Neural progenitor cell (in vitro differentiated cells): ENCODE measurements at regions not wholly inside any gene's neighbourhood (a gene's known extent, or its start where the extent isn't known, plus 50 kb on each side); places are given as distances from the start of the nearest gene placed in this dataset.

ENCODE experiments used
- DNase-seq: peaks from one replicate; pipeline ENCODE4 v3.0.0-alpha.2; 2016; ENCODE audit warnings: low spot score
- H2AFZ ChIP-seq: fragments of 200-600 bp; sonication (generic); replicated peaks from 2 replicates; pipeline ENCODE4 v1.6.1; 2016; ENCODE audit warnings: antibody characterized with exemption
- H3F3A ChIP-seq: fragments of 200-600 bp; sonication (generic); 2 replicates; pipeline ENCODE4 v1.6.1; 2016; ENCODE audit warnings: antibody characterized with exemption, low read depth
- H3K27ac ChIP-seq: fragments of 200-600 bp; sonication (generic); 2 replicates; pipeline ENCODE4 v1.5.1; 2016; ENCODE audit warnings: mild to moderate bottlenecking
- H3K27me3 ChIP-seq: fragments of 200-600 bp; sonication (generic); 2 replicates; pipeline ENCODE4 v1.6.1; 2016; ENCODE audit warnings: mild to moderate bottlenecking, moderate library complexity
- H3K36me3 ChIP-seq: fragments of 200-600 bp; sonication (generic); 2 replicates; pipeline ENCODE4 v1.5.1; 2016
- H3K4me1 ChIP-seq: fragments of 200-600 bp; sonication (generic); 2 replicates; pipeline ENCODE4 v1.6.1; 2016; ENCODE audit warnings: mixed run types
- H3K4me2 ChIP-seq: fragments of 200-600 bp; sonication (generic); 2 replicates; pipeline ENCODE4 v1.6.1; 2016
- H3K4me3 ChIP-seq: fragments of 200-600 bp; sonication (generic); 2 replicates; pipeline ENCODE4 v1.5.1; 2016
- H3K79me2 ChIP-seq: fragments of 200-600 bp; sonication (generic); 2 replicates; pipeline ENCODE4 v1.6.1; 2016; ENCODE audit warnings: low read depth
- H3K9ac ChIP-seq: fragments of 200-600 bp; sonication (generic); 2 replicates; pipeline ENCODE4 v1.6.1; 2016
- H3K9me3 ChIP-seq: fragments of 200-600 bp; sonication (generic); 2 replicates; pipeline ENCODE4 v1.5.1; 2016; ENCODE audit warnings: low read depth
- H4K20me1 ChIP-seq: fragments of 200-600 bp; sonication (generic); 2 replicates; pipeline ENCODE4 v1.6.1; 2016; ENCODE audit warnings: low read depth
- H3K27ac Mint-ChIP-seq: 3 replicates; pipeline ENCODE4 v1.8.0; 2021; ENCODE audit warnings: mixed read lengths
- H3K27me3 Mint-ChIP-seq: 2 replicates; pipeline ENCODE4 v1.8.0; 2022; ENCODE audit warnings: low read depth, mild to moderate bottlenecking, inconsistent platforms, moderate library complexity, mixed read lengths; ENCODE audit not compliant: insufficient read depth
- H3K36me3 Mint-ChIP-seq: 3 replicates; pipeline ENCODE4 v1.8.0; 2021; ENCODE audit warnings: mixed read lengths
- H3K4me1 Mint-ChIP-seq: 3 replicates; pipeline ENCODE4 v1.8.0; 2021; ENCODE audit warnings: mixed read lengths
- H3K4me3 Mint-ChIP-seq: 3 replicates; pipeline ENCODE4 v1.8.0; 2021; ENCODE audit warnings: mild to moderate bottlenecking, moderate library complexity, mixed read lengths
- H3K9me3 Mint-ChIP-seq: 3 replicates; pipeline ENCODE4 v1.8.0; 2020; ENCODE audit warnings: mixed read lengths
- EZH2 ChIP-seq: fragments of 200-600 bp; sonication (generic); IDR thresholded peaks from 2 replicates; pipeline ENCODE4 v1.6.1; 2017; ENCODE audit warnings: antibody characterized with exemption, mild to moderate bottlenecking, moderate library complexity
- EZH2phosphoT487 ChIP-seq: fragments of 200-600 bp; sonication (generic); IDR thresholded peaks from 2 replicates; pipeline ENCODE4 v1.6.1; 2017; ENCODE audit warnings: antibody characterized with exemption
- TF ChIP-seq, protein P1 (sequence below): fragments of 200-600 bp; sonication (generic); IDR thresholded peaks from 2 replicates; pipeline ENCODE4 v1.5.1; 2017; ENCODE audit warnings: antibody characterized with exemption, mild to moderate bottlenecking

DNA sequence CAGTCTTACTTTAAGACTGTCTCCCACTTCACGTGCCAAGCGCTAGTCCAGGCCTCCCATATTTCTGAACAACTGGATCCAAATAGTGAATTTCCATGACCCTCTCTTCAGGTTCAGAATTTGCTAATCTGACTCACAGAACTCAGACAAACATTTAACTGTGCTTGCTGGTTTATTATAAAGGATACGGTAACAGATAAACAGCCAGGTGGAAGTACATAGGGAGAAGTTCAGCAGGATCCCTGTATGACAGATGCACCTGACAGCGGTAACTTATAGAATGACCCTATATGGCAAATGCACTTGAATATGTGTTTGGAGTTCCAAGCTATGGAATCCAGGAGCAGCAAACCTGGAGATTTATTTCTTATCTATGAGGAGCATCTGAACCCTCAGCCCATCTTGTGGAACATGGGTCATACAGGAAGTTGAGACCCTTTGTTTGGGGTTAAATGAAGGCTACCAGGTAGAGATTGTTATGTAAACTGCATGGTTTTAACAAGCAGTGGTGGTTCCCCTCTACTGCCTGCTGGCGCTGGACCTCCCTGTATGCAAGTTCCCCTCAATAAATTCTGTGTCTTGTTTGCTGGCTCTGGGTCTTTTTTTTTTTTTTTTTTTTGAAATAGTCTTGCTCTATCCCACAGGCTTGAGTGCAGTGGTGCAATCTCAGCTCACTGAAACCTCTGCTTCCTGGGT, 622.6 kb downstream of the KCNJ2 start:
- Mint-ChIP-seq H3K27me3 (peaks cover 2% of the 10 kb centered on the region), H3K27ac (no peak overlapping the region), H3K4me1 (no peaks in the 10 kb centered on the region), H3K36me3 (no peaks in the 10 kb centered on the region), H3K9me3 (no peaks in the 10 kb centered on the region), H3K4me3 (no peak overlapping the region)
- no peak for DNase-seq
- Histone ChIP-seq H3K9me3 (peaks cover 4% of the 10 kb centered on the region), H3K79me2 (no peaks in the 10 kb centered on the region), H3F3A (no peaks in the 10 kb centered on the region), H3K4me3 (no peak overlapping the region), H3K4me2 (no peak overlapping the region), H3K9ac (no peak overlapping the region), H3K4me1 (no peaks in the 10 kb centered on the region), H3K27ac (no peak overlapping the region), H3K27me3 (no peaks in the 10 kb centered on the region), H4K20me1 (no peaks in the 10 kb centered on the region), H3K36me3 (no peaks in the 10 kb centered on the region), H2AFZ (no peak overlapping the region)
- TF ChIP-seq, protein P1, sequence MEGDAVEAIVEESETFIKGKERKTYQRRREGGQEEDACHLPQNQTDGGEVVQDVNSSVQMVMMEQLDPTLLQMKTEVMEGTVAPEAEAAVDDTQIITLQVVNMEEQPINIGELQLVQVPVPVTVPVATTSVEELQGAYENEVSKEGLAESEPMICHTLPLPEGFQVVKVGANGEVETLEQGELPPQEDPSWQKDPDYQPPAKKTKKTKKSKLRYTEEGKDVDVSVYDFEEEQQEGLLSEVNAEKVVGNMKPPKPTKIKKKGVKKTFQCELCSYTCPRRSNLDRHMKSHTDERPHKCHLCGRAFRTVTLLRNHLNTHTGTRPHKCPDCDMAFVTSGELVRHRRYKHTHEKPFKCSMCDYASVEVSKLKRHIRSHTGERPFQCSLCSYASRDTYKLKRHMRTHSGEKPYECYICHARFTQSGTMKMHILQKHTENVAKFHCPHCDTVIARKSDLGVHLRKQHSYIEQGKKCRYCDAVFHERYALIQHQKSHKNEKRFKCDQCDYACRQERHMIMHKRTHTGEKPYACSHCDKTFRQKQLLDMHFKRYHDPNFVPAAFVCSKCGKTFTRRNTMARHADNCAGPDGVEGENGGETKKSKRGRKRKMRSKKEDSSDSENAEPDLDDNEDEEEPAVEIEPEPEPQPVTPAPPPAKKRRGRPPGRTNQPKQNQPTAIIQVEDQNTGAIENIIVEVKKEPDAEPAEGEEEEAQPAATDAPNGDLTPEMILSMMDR = no peak
- TF ChIP-seq EZH2 (no peak), EZH2phosphoT487 (no peak)

DNA sequence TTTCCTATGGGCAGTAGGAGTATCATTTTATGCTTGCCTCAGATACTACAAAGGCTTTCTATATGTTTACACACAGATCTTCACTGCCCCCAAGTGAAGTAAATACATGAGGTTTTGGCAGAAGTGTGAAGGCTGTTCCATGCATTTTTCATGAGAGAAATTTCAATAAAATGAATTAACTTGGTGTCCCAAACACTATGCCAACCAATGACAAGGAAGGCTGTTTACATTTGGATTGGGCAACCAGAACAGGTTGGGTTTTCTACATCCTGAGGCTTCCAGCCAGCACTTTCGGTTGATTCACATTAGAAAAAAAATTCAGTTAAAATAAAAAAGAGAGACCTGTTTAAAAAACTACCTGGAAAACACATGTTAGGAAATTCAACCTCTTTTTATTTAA, 625.4 kb downstream of the KCNJ2 start:
- Mint-ChIP-seq H3K27me3 (peaks cover 2% of the 10 kb centered on the region), H3K27ac (no peak overlapping the region), H3K9me3 (peaks cover 2% of the 10 kb centered on the region), H3K4me1 (no peaks in the 10 kb centered on the region), H3K36me3 (no peaks in the 10 kb centered on the region), H3K4me3 (no peak overlapping the region)
- H3F3A ChIP-seq = no peaks in the 10 kb centered on the region
- no peak overlapping the region for H3K4me3 ChIP-seq
- no peak overlapping the region for H3K4me2 ChIP-seq
- no peaks in the 10 kb centered on the region for H3K79me2 ChIP-seq
- no peaks in the 10 kb centered on the region for H3K4me1 ChIP-seq
- H3K9ac ChIP-seq = no peak overlapping the region
- no peaks in the 10 kb centered on the region for H3K27me3 ChIP-seq
- H2AFZ ChIP-seq = no peak overlapping the region
- DNase-seq = no peak
- H3K27ac ChIP-seq = no peak overlapping the region
- TF ChIP-seq EZH2phosphoT487 (no peak), EZH2 (no peak)
- TF ChIP-seq, protein P1 = no peak
- H3K36me3 ChIP-seq = no peaks in the 10 kb centered on the region
- peaks cover 3% of the 10 kb centered on the region for H3K9me3 ChIP-seq
- H4K20me1 ChIP-seq = no peaks in the 10 kb centered on the region

DNA sequence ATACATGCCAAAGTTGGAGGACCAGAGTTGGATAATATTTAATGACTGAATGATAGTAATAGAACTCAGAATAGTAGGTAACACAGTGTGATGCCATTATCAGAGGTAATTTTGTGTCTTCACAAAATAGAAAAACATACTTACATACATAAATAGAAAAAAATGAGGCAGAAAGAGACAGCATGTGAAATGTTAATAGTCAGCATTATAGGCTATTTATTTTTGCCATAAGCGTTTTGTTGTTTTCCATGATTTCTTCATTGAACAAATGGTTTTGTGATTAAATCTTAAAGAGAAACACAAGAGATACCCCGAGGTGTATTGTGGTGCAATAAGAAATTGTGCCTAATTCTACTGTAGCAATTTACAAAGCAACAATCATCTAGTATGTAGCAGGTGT, 626.3 kb downstream of the KCNJ2 start:
- H3K4me3 ChIP-seq = no peak overlapping the region
- peaks cover 2% of the 10 kb centered on the region for H3K27me3 Mint-ChIP-seq
- H3K36me3 Mint-ChIP-seq = no peaks in the 10 kb centered on the region
- no peak overlapping the region for H3K9ac ChIP-seq
- H3K9me3 Mint-ChIP-seq = peaks cover 2% of the 10 kb centered on the region
- TF ChIP-seq EZH2 = no peak
- TF ChIP-seq EZH2phosphoT487 = no peak
- TF ChIP-seq, protein P1 = no peak
- H3K9me3 ChIP-seq = no peaks in the 10 kb centered on the region
- H3K4me1 ChIP-seq = no peaks in the 10 kb centered on the region
- H3K27me3 ChIP-seq = no peaks in the 10 kb centered on the region
- H2AFZ ChIP-seq = no peak overlapping the region
- H3K27ac ChIP-seq = no peak overlapping the region
- H3K27ac Mint-ChIP-seq = no peak overlapping the region
- H3K36me3 ChIP-seq = no peaks in the 10 kb centered on the region
- H3K4me2 ChIP-seq = no peak overlapping the region
- H3K79me2 ChIP-seq = no peaks in the 10 kb centered on the region
- H3K4me1 Mint-ChIP-seq = no peaks in the 10 kb centered on the region
- H3K4me3 Mint-ChIP-seq = no peak overlapping the region
- DNase-seq = no peak
- no peaks in the 10 kb centered on the region for H3F3A ChIP-seq
- no peaks in the 10 kb centered on the region for H4K20me1 ChIP-seq
